IMR-90 (cell line): ENCODE measurements at regions not wholly inside any gene's neighbourhood (a gene's known extent, or its start where the extent isn't known, plus 50 kb on each side); places are given as distances from the start of the nearest gene placed in this dataset.

Experiments
- ATAC-seq: fragments of 200-7000 bp; cut with Tn5 transposase; 2 replicates; pipeline ENCODE4 v1.9.1; 2020; ENCODE audit warnings: low read depth, mild to moderate bottlenecking, moderate library complexity
- BruUV-seq: library from RNA; stranded (reverse); fragments of 400-500 nt; replicated peaks from 2 replicates; lab custom pipeline; 2021; lab: Mats Ljungman, UMichigan
- CTCF ChIA-PET: fragments of 300-600 bp; formaldehyde crosslinking; extraction: SDS; loops from one replicate; lab custom pipeline; 2021; ENCODE audit warnings: antibody characterized with exemption; lab: Yijun Ruan, JAX
- POLR2A ChIA-PET: fragments of 300-600 bp; sonication (Branson Sonifier 250); formaldehyde crosslinking; loops from one replicate; lab custom pipeline; 2022; ENCODE audit warnings: antibody characterized with exemption; ENCODE audit not compliant: unreplicated experiment; lab: Charles Lee
- DNase-seq: peaks from one replicate; pipeline ENCODE4 v3.0.0; 2013
- H2AFZ ChIP-seq: replicated peaks from 2 replicates; pipeline ENCODE3; 2013; ENCODE audit warnings: low read length, mild to moderate bottlenecking; ENCODE audit not compliant: poor library complexity
- H2AK5ac ChIP-seq: 2 replicates; pipeline ENCODE4 v1.6.1; 2013; ENCODE audit warnings: low read depth, low read length, inconsistent platforms
- H2AK9ac ChIP-seq: replicated peaks from 2 replicates; pipeline ENCODE3; 2013; ENCODE audit warnings: mild to moderate bottlenecking, low read depth, low read length, moderate library complexity; ENCODE audit not compliant: poor library complexity
- H2BK120ac ChIP-seq: 2 replicates; pipeline ENCODE4 v1.6.1; 2013; ENCODE audit warnings: low read depth, low read length, inconsistent platforms
- H2BK15ac ChIP-seq: 3 replicates; pipeline ENCODE4 v1.6.1; 2013; ENCODE audit warnings: low read depth, low read length, inconsistent platforms
- H2BK20ac ChIP-seq: 2 replicates; pipeline ENCODE4 v1.6.1; 2013; ENCODE audit warnings: low read depth, mild to moderate bottlenecking, inconsistent platforms, low read length, moderate library complexity
- H2BK5ac ChIP-seq: 2 replicates; pipeline ENCODE4 v1.6.1; 2013; ENCODE audit warnings: mild to moderate bottlenecking, low read depth, low read length, inconsistent platforms; ENCODE audit not compliant: poor library complexity, severe bottlenecking
- H3K14ac ChIP-seq: replicated peaks from 2 replicates; pipeline ENCODE4 v1.6.1; 2013; ENCODE audit warnings: low read depth, low read length, inconsistent platforms
- H3K18ac ChIP-seq: 2 replicates; pipeline ENCODE4 v1.6.1; 2013; ENCODE audit warnings: low read depth, low read length, control low read depth
- H3K23ac ChIP-seq: 2 replicates; pipeline ENCODE4 v1.6.1; 2013; ENCODE audit warnings: low read depth, low read length, inconsistent platforms
- H3K27ac ChIP-seq: 2 replicates; pipeline ENCODE4 v1.5.1; 2013; ENCODE audit warnings: mild to moderate bottlenecking, control low read depth, low read length; ENCODE audit not compliant: insufficient read depth
- H3K27me3 ChIP-seq: 2 replicates; pipeline ENCODE4 v1.6.1; 2013; ENCODE audit warnings: low read length; ENCODE audit not compliant: control insufficient read depth, insufficient read depth
- H3K36me3 ChIP-seq: 2 replicates; pipeline ENCODE4 v1.6.1; 2013; ENCODE audit warnings: low read length, mixed read lengths; ENCODE audit not compliant: control insufficient read depth, insufficient read depth
- H3K4ac ChIP-seq: 2 replicates; pipeline ENCODE4 v1.6.1; 2013; ENCODE audit warnings: low read depth, low read length, inconsistent platforms
- H3K4me1 ChIP-seq: 2 replicates; pipeline ENCODE4 v1.6.1; 2013; ENCODE audit warnings: low read length, mixed read lengths; ENCODE audit not compliant: control insufficient read depth, insufficient read depth
- H3K4me2 ChIP-seq: 2 replicates; pipeline ENCODE4 v1.6.1; 2013; ENCODE audit warnings: low read depth, mild to moderate bottlenecking, control low read depth, low read length, moderate library complexity
- H3K4me3 ChIP-seq: 2 replicates; pipeline ENCODE4 v1.5.1; 2013; ENCODE audit warnings: low read depth, mild to moderate bottlenecking, control low read depth, low read length, moderate library complexity; ENCODE audit not compliant: insufficient read depth
- H3K56ac ChIP-seq: 2 replicates; pipeline ENCODE4 v1.6.1; 2013; ENCODE audit warnings: low read length, inconsistent platforms; ENCODE audit not compliant: insufficient read depth; ENCODE audit errors: extremely low read depth
- H3K79me1 ChIP-seq, 2 experiments: 2 replicates each; pipeline ENCODE4 v1.6.1; 2013; ENCODE audit warnings: low read length in 2 of 2, inconsistent platforms in 1 of 2, low read depth in 1 of 2
- H3K9ac ChIP-seq: 2 replicates; pipeline ENCODE4 v1.6.1; 2013; ENCODE audit warnings: low read depth, low read length, control low read depth
- H3K9me1 ChIP-seq: 2 replicates; pipeline ENCODE4 v1.6.1; 2013; ENCODE audit warnings: low read length, inconsistent platforms; ENCODE audit not compliant: insufficient read depth
- H3K9me3 ChIP-seq: 2 replicates; pipeline ENCODE4 v1.6.1; 2013; ENCODE audit warnings: low read length; ENCODE audit not compliant: control insufficient read depth, insufficient read depth
- H4K20me1 ChIP-seq: 2 replicates; pipeline ENCODE4 v1.6.1; 2013; ENCODE audit warnings: low read length, inconsistent platforms; ENCODE audit not compliant: insufficient read depth
- H4K5ac ChIP-seq: 2 replicates; pipeline ENCODE4 v1.6.1; 2013; ENCODE audit warnings: mild to moderate bottlenecking, low read depth, low read length, control low read depth
- H4K8ac ChIP-seq, 2 experiments: 2 replicates each; pipeline ENCODE4 v1.6.1; 2013; ENCODE audit warnings: low read depth in 2 of 2, low read length in 2 of 2, control low read depth in 1 of 2, inconsistent platforms in 1 of 2
- H4K91ac ChIP-seq: 2 replicates; pipeline ENCODE4 v1.6.1; 2013; ENCODE audit warnings: low read depth, low read length, inconsistent platforms; ENCODE audit not compliant: insufficient read depth
- BHLHE40 ChIP-seq: fragments of 150-350 bp; IDR thresholded peaks from 2 replicates; pipeline ENCODE4 v1.6.1; 2016; ENCODE audit warnings: mild to moderate bottlenecking, low read depth, low read length
- CEBPB ChIP-seq: IDR thresholded peaks from 2 replicates; pipeline ENCODE4 v1.6.1; 2012; ENCODE audit warnings: low read depth, low read length, improper control_type of control experiment
- CTCF ChIP-seq: conservative IDR thresholded peaks from 2 replicates; pipeline ENCODE4 v1.5.1; 2012; ENCODE audit warnings: mild to moderate bottlenecking, low read depth, low read length, improper control_type of control experiment
- ELK1 ChIP-seq: fragments of 150-350 bp; IDR thresholded peaks from 2 replicates; pipeline ENCODE4 v1.6.1; 2016; ENCODE audit warnings: low read depth, mild to moderate bottlenecking, low read length, moderate library complexity, borderline replicate concordance
- FOS ChIP-seq: fragments of 150-350 bp; IDR thresholded peaks from 2 replicates; pipeline ENCODE4 v1.6.1; 2016; ENCODE audit warnings: low read depth, low read length
- MAFK ChIP-seq: IDR thresholded peaks from 2 replicates; pipeline ENCODE4 v1.6.1; 2012; ENCODE audit warnings: low read depth, low read length, improper control_type of control experiment
- MXI1 ChIP-seq: IDR thresholded peaks from 2 replicates; pipeline ENCODE4 v1.6.1; 2012; ENCODE audit warnings: low read depth, mild to moderate bottlenecking, low read length, moderate library complexity, borderline replicate concordance
- NFE2L2 ChIP-seq: fragments of 150-350 bp; IDR thresholded peaks from 2 replicates; pipeline ENCODE4 v1.6.1; 2016; ENCODE audit warnings: low read depth, mild to moderate bottlenecking, low read length
- POLR2A ChIP-seq: IDR thresholded peaks from 2 replicates; pipeline ENCODE4 v1.6.1; 2012; ENCODE audit warnings: mild to moderate bottlenecking, low read depth, low read length
- RCOR1 ChIP-seq: IDR thresholded peaks from 2 replicates; pipeline ENCODE4 v1.6.1; 2012; ENCODE audit warnings: mild to moderate bottlenecking, low read length, improper control_type of control experiment; ENCODE audit not compliant: insufficient replicate concordance
- RFX5 ChIP-seq: IDR thresholded peaks from 2 replicates; pipeline ENCODE4 v1.8.0; 2012; ENCODE audit warnings: low read depth, mild to moderate bottlenecking, low read length, moderate library complexity
- SMC3 ChIP-seq: fragments of 150-350 bp; IDR thresholded peaks from 2 replicates; pipeline ENCODE4 v1.6.1; 2016; ENCODE audit warnings: low read depth, mild to moderate bottlenecking, antibody characterized with exemption, low read length, moderate library complexity
- USF2 ChIP-seq: fragments of 150-350 bp; IDR thresholded peaks from 2 replicates; pipeline ENCODE4 v1.6.1; 2017; ENCODE audit warnings: mild to moderate bottlenecking, antibody characterized with exemption, low read length, low read depth
- WGBS, 2 experiments: methylation state at CpG; one replicate each; pipeline versions ENCODE4 v1.1.5 to v1.1.7; 2013; ENCODE audit warnings: missing lambda C conversion rate in 2 of 2; ENCODE audit not compliant: insufficient read length in 1 of 2; ENCODE audit errors: extremely low coverage in 2 of 2; 5-methylcytosine and 5-hydroxymethylcytosine counted together
- dilution Hi-C: fragments of 300-500 bp; cut with HindIII; formaldehyde crosslinking; loops from one replicate; pipeline ENCODE4 v1.14.3; 2018; ENCODE audit warnings: low sequenced_read_pairs; ENCODE audit not compliant: unreplicated experiment
- in situ Hi-C: fragments of 300-500 bp; cut with MboI; formaldehyde crosslinking; loops from 3 replicates; pipeline ENCODE4 v1.14.3; 2019; ENCODE audit warnings: low sequenced_read_pairs, inconsistent platforms, mixed read lengths
- intact Hi-C: fragments of 100-400 bp; cut with micrococcal nuclease; formaldehyde crosslinking; loops from 2 replicates; pipeline ENCODE4 v1.10.0; 2022

GRCh38 chr17:77694391-77695363 is 263.8 kb upstream of the TNRC6C start (continued):
- no peak for TF ChIP-seq BHLHE40

GRCh38 chr17:77695386-77695785 is 263.1 kb upstream of the TNRC6C start:
- BruUV-seq, result no TSS peak
- CTCF ChIA-PET, result no interaction called here
- no peaks in the 10 kb centered on the region for H4K20me1 ChIP-seq
- peaks cover 72% of the 10 kb centered on the region for H3K27me3 ChIP-seq
- no peak overlapping the region for H4K5ac ChIP-seq
- intact Hi-C loops, result no loop called here
- no peaks in the 10 kb centered on the region for H3K79me1 ChIP-seq
- H4K91ac ChIP-seq, result no peak overlapping the region
- no peak overlapping the region for H2AK9ac ChIP-seq
- H3K9ac ChIP-seq, result no peak overlapping the region
- no peak overlapping the region for H4K8ac ChIP-seq
- in situ Hi-C loops, result no loop called here
- ATAC-seq (no peak), DNase-seq (no peak)
- POLR2A ChIA-PET, result no interaction called here
- H3K18ac ChIP-seq, result no peak overlapping the region
- WGBS, 2 experiments, result 76% methylated on average over 6 of the region's 9 CpGs; no CpG with 5 or more reads in 1 of the 2 experiments
- dilution Hi-C loops, result no loop called here
- no peak overlapping the region for H2BK15ac ChIP-seq
- no peak overlapping the region for H3K4me3 ChIP-seq
- H3K14ac ChIP-seq, result no peak overlapping the region
- H2BK120ac ChIP-seq, result no peak overlapping the region
- no peak overlapping the region for H2BK20ac ChIP-seq
- no peak overlapping the region for H2AFZ ChIP-seq
- no peaks in the 10 kb centered on the region for H3K9me3 ChIP-seq
- no peaks in the 10 kb centered on the region for H3K9me1 ChIP-seq
- H3K23ac ChIP-seq, result no peak overlapping the region
- H3K36me3 ChIP-seq, result no peaks in the 10 kb centered on the region
- H3K27ac ChIP-seq, result no peak overlapping the region
- H3K56ac ChIP-seq, result no peak overlapping the region
- H3K4me1 ChIP-seq, result no peaks in the 10 kb centered on the region
- H2BK5ac ChIP-seq, result no peak overlapping the region
- H2AK5ac ChIP-seq, result no peak overlapping the region
- H3K4me2 ChIP-seq, result no peak overlapping the region
- no peak overlapping the region for H3K4ac ChIP-seq
- TF ChIP-seq ELK1 (no peak), USF2 (no peak), SMC3 (no peak), MXI1 (no peak), RFX5 (no peak), FOS (no peak), CTCF (no peak), CEBPB (no peak), RCOR1 (no peak), MAFK (no peak), POLR2A (no peak), NFE2L2 (no peak)
